Smooth muscle cell (in vitro differentiated cells): ENCODE measurements at regions not wholly inside any gene's neighbourhood (a gene's known extent, or its start where the extent isn't known, plus 50 kb on each side); places are given as distances from the start of the nearest gene placed in this dataset.
"Not testable (repeated sequence)": the region's sequence is repeated elsewhere in the genome, so short reads cannot be mapped to it uniquely, and the experiment has no call there.

ENCODE experiments used
- DNase-seq: peaks from one replicate; lab custom pipeline; 2025; ENCODE audit not compliant: unreplicated experiment; lab: John Stamatoyannopoulos, UW
- H2AFZ ChIP-seq: fragments of 200-600 bp; sonication (generic); 2 replicates; pipeline ENCODE4 v1.6.0; 2016; ENCODE audit warnings: antibody characterized with exemption, low read depth, mild to moderate bottlenecking
- H3F3A ChIP-seq: fragments of 200-600 bp; sonication (generic); 2 replicates; pipeline ENCODE4 v1.6.0; 2017; ENCODE audit warnings: antibody characterized with exemption, low read depth
- H3K27ac ChIP-seq: fragments of 200-600 bp; sonication (generic); 2 replicates; pipeline ENCODE4 v1.5.1; 2016; ENCODE audit warnings: low read depth, mild to moderate bottlenecking
- H3K27me3 ChIP-seq: fragments of 200-600 bp; sonication (generic); 2 replicates; pipeline ENCODE4 v1.6.1; 2016; ENCODE audit warnings: low read depth, mild to moderate bottlenecking
- H3K36me3 ChIP-seq: fragments of 200-600 bp; sonication (generic); 2 replicates; pipeline ENCODE4 v1.5.1; 2016; ENCODE audit warnings: low read depth
- H3K4me1 ChIP-seq: fragments of 200-600 bp; sonication (generic); 2 replicates; pipeline ENCODE4 v1.5.1; 2016; ENCODE audit warnings: low read depth
- H3K4me2 ChIP-seq: fragments of 200-600 bp; sonication (generic); 2 replicates; pipeline ENCODE4 v1.6.0; 2016; ENCODE audit warnings: mild to moderate bottlenecking
- H3K4me3 ChIP-seq: fragments of 200-600 bp; sonication (generic); 2 replicates; pipeline ENCODE4 v1.5.1; 2016; ENCODE audit warnings: mild to moderate bottlenecking
- H3K79me2 ChIP-seq: fragments of 200-600 bp; sonication (generic); 2 replicates; pipeline ENCODE4 v1.6.0; 2016; ENCODE audit warnings: low read depth, mild to moderate bottlenecking
- H3K9ac ChIP-seq: fragments of 200-600 bp; sonication (generic); 2 replicates; pipeline ENCODE4 v1.6.0; 2016; ENCODE audit warnings: low read depth
- H3K9me3 ChIP-seq: fragments of 200-600 bp; sonication (generic); replicated peaks from 2 replicates; pipeline ENCODE4 v1.5.1; 2016; ENCODE audit warnings: low read depth
- H4K20me1 ChIP-seq: fragments of 200-600 bp; sonication (generic); 2 replicates; pipeline ENCODE4 v1.6.0; 2016; ENCODE audit warnings: low read depth
- WGBS: methylation state at CpG from one replicate; pipeline ENCODE4 v1.1.7; 2016; ENCODE audit warnings: low lambda C conversion rate; 5-methylcytosine and 5-hydroxymethylcytosine counted together
- TF ChIP-seq, protein P1 (sequence below): fragments of 200-600 bp; sonication (generic); IDR thresholded peaks from 2 replicates; pipeline ENCODE4 v1.5.1; 2017; ENCODE audit warnings: borderline replicate concordance, mild to moderate bottlenecking, antibody characterized with exemption; ENCODE audit not compliant: insufficient read depth, poor library complexity, severe bottlenecking

DNA sequence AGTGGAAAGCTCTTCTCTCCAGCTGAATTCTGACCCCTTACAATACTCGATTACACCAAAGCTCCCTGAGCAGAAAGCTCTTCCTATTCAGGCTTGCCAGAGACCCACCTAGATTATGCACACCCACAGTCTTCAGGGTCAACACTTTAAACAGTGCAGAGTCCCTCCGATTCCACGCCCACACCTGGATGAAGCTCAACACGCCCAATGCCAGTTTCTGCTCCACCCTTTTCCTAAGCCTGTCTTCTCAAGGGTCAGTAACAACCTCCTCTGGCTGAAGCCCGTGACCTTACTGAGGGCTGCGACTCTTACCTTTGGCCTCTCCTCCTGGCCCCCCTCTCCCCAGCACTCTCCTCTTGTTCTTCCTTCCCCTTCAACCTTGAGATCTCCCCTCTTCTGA is 492.0 kb upstream of the SALL3 start:
- TF ChIP-seq, protein P1, sequence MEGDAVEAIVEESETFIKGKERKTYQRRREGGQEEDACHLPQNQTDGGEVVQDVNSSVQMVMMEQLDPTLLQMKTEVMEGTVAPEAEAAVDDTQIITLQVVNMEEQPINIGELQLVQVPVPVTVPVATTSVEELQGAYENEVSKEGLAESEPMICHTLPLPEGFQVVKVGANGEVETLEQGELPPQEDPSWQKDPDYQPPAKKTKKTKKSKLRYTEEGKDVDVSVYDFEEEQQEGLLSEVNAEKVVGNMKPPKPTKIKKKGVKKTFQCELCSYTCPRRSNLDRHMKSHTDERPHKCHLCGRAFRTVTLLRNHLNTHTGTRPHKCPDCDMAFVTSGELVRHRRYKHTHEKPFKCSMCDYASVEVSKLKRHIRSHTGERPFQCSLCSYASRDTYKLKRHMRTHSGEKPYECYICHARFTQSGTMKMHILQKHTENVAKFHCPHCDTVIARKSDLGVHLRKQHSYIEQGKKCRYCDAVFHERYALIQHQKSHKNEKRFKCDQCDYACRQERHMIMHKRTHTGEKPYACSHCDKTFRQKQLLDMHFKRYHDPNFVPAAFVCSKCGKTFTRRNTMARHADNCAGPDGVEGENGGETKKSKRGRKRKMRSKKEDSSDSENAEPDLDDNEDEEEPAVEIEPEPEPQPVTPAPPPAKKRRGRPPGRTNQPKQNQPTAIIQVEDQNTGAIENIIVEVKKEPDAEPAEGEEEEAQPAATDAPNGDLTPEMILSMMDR: no peak
- no peak for DNase-seq
- Histone ChIP-seq H3K9ac (no peak overlapping the region), H3K27ac (no peak overlapping the region), H3K27me3 (no peaks in the 10 kb centered on the region), H3K79me2 (no peaks in the 10 kb centered on the region), H3K9me3 (no peaks in the 10 kb centered on the region), H3K4me3 (no peak overlapping the region), H3F3A (no peaks in the 10 kb centered on the region), H4K20me1 (no peaks in the 10 kb centered on the region), H3K36me3 (no peaks in the 10 kb centered on the region), H3K4me2 (no peak overlapping the region), H2AFZ (no peak overlapping the region), H3K4me1 (no peaks in the 10 kb centered on the region)
- 92% methylated on average over 6 of the region's 6 CpGs for WGBS

DNA sequence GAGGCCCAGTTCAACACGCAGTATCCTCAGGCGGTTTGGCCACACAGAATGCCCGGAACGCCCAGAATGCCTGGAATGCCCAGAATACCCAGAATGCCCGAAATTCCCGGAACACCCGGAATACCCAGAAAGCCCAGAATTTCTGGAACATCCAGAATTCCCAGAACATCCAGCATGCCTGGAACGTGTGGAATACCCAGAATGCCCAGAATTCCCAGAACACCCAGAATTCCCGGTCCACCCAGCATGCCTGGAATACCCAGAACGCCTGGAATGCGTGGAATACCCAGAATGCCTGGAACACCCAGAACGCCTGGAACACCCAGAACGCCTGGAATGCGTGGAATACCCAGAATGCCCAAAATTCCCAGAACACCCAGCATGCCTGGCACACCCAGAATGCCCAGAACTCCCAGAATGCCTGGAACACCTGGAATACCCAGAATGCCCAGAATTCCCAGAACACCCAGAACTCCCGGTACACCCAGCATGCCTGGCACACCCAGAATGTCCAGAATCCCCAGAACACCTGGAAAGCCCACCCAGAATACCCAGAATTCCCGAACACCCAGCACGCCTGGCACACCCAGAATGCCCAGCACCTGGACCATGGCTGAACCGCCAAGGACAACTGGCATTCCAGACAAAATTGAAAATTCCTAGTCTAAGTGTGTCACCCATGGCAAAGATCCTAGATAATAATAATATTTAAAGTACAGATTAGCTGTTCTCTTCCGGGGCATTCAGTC is 487.4 kb upstream of the SALL3 start:
- no peaks in the 10 kb centered on the region for H3K79me2 ChIP-seq
- no peak overlapping the region for H3K4me2 ChIP-seq
- no peaks in the 10 kb centered on the region for H3K9me3 ChIP-seq
- no peak overlapping the region for H3K9ac ChIP-seq
- no peak for DNase-seq
- TF ChIP-seq, protein P1: no peak
- no peaks in the 10 kb centered on the region for H3F3A ChIP-seq
- no peaks in the 10 kb centered on the region for H3K4me1 ChIP-seq
- H3K27me3 ChIP-seq: no peaks in the 10 kb centered on the region
- 94% methylated on average over 19 of the region's 19 CpGs for WGBS
- H3K36me3 ChIP-seq: no peaks in the 10 kb centered on the region
- no peak overlapping the region for H3K4me3 ChIP-seq
- no peaks in the 10 kb centered on the region for H4K20me1 ChIP-seq
- no peak overlapping the region for H2AFZ ChIP-seq
- no peak overlapping the region for H3K27ac ChIP-seq

DNA sequence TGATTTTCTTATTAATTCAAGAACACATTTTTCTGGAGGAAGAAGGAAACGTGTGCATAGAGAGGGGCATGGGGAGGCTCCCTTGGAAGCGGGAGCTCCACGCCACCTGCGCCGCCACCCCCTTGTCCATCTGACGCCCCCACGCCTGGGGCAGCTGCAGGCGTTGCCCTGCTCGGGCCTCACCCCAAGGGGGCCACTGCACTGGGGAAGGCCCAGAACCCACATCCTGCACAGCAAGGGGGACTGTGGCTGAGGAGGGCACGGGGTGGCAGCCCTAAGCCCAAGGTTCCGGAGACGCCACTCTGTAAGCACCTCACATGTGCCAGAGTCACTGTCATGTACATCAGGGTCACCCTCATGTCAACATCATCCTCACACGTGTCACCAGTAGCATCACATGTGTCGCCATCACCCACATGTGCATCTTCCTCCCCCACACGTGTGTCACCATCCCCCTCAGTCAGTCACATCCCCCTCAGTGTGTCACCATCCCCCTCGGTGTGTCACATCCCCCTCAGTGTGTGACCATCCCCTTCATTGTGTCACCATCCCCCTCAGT is 486.7 kb upstream of the SALL3 start:
- no peaks in the 10 kb centered on the region for H3K9me3 ChIP-seq
- DNase-seq: no peak
- 94% methylated on average over 16 of the region's 16 CpGs for WGBS

DNA sequence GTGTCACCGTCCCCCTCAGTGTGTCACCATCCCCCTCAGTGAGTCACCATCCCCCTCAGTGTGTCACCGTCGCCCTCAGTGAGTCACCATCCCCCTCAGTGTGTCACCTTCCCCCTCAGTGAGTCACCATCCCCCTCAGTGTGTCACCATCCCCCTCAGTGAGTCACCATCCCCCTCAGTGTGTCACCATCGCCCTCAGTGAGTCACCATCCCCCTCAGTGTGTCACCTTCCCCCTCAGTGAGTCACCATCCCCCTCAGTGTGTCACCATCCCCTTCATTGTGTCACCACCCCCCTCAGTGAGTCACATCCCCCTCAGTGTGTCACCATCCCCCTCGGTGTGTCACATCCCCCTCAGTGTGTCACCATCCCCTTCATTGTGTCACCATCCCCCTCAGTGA is 486.1 kb upstream of the SALL3 start:
- DNase-seq: not testable (repeated sequence)

More for the DNA sequence above, 486.7 kb upstream of the SALL3 start:
- TF ChIP-seq, protein P1: no peak
- H4K20me1 ChIP-seq: no peaks in the 10 kb centered on the region
- no peaks in the 10 kb centered on the region for H3F3A ChIP-seq
- no peak overlapping the region for H3K9ac ChIP-seq
- no peak overlapping the region for H2AFZ ChIP-seq
- no peak overlapping the region for H3K4me3 ChIP-seq
- no peaks in the 10 kb centered on the region for H3K79me2 ChIP-seq
- no peak overlapping the region for H3K27ac ChIP-seq
- no peak overlapping the region for H3K4me2 ChIP-seq
- no peaks in the 10 kb centered on the region for H3K36me3 ChIP-seq
- H3K27me3 ChIP-seq: no peaks in the 10 kb centered on the region
- no peaks in the 10 kb centered on the region for H3K4me1 ChIP-seq

More for the DNA sequence above, 486.1 kb upstream of the SALL3 start:
- not testable (repeated sequence) for H3K9me3 ChIP-seq, H3K4me2 ChIP-seq, H3F3A ChIP-seq, H3K9ac ChIP-seq, H4K20me1 ChIP-seq, H3K27me3 ChIP-seq, H3K36me3 ChIP-seq, H3K79me2 ChIP-seq, H2AFZ ChIP-seq, H3K4me3 ChIP-seq, H3K4me1 ChIP-seq, H3K27ac ChIP-seq
- 30% methylated on average over 2 of the region's 5 CpGs for WGBS
